Osteocyte (in vitro differentiated cells): ENCODE measurements at regions not wholly inside any gene's neighbourhood (a gene's known extent, or its start where the extent isn't known, plus 50 kb on each side); places are given as distances from the start of the nearest gene placed in this dataset.

Experiments used
- DNase-seq: peaks from one replicate; pipeline ENCODE4 v3.0.0; 2021; ENCODE audit warnings: mixed read lengths; ENCODE audit not compliant: unreplicated experiment; ENCODE audit errors: extremely low spot score
- H3K27ac Mint-ChIP-seq: one replicate; pipeline ENCODE4 v1.8.0; 2021; ENCODE audit warnings: mild to moderate bottlenecking, mixed read lengths; ENCODE audit not compliant: unreplicated experiment
- H3K27me3 Mint-ChIP-seq: one replicate; pipeline ENCODE4 v1.8.0; 2021; ENCODE audit warnings: mixed read lengths; ENCODE audit not compliant: unreplicated experiment
- H3K36me3 Mint-ChIP-seq: one replicate; pipeline ENCODE4 v1.8.0; 2021; ENCODE audit warnings: mixed read lengths; ENCODE audit not compliant: unreplicated experiment
- H3K4me1 Mint-ChIP-seq: one replicate; pipeline ENCODE4 v1.8.0; 2021; ENCODE audit warnings: mixed read lengths; ENCODE audit not compliant: unreplicated experiment
- H3K4me3 Mint-ChIP-seq: one replicate; pipeline ENCODE4 v1.8.0; 2021; ENCODE audit warnings: mild to moderate bottlenecking, moderate library complexity, mixed read lengths; ENCODE audit not compliant: unreplicated experiment
- H3K9me3 Mint-ChIP-seq: one replicate; pipeline ENCODE4 v1.8.0; 2021; ENCODE audit warnings: mixed read lengths; ENCODE audit not compliant: unreplicated experiment
- CTCF ChIP-seq: fragments of 200-600 bp; sonication (generic); IDR thresholded peaks from 2 replicates; pipeline ENCODE4 v1.5.0; 2021; ENCODE audit warnings: antibody characterized with exemption, mild to moderate bottlenecking, moderate library complexity

- Mint-ChIP-seq H3K27me3 (no peaks in the 10 kb centered on the region), H3K27ac (no peak overlapping the region), H3K9me3 (no peaks in the 10 kb centered on the region), H3K36me3 (no peaks in the 10 kb centered on the region), H3K4me3 (no peak overlapping the region), H3K4me1 (no peaks in the 10 kb centered on the region)
- TF ChIP-seq CTCF: no peak
- no peak for DNase-seq
Observed at GRCh38 chr6:95387845-95388244, 189.5 kb upstream of the MANEA start.

- Mint-ChIP-seq H3K9me3 (no peaks in the 10 kb centered on the region), H3K27me3 (peaks cover 2% of the 10 kb centered on the region), H3K4me1 (no peaks in the 10 kb centered on the region), H3K4me3 (no peak overlapping the region), H3K36me3 (no peaks in the 10 kb centered on the region), H3K27ac (no peak overlapping the region)
- no peak for TF ChIP-seq CTCF
- no peak for DNase-seq
Observed at GRCh38 chr6:95404777-95405176, 172.6 kb upstream of the MANEA start.

GRCh38 chr6:95408111-95408510 lies 169.2 kb upstream of the MANEA start:
- Mint-ChIP-seq H3K4me3 (no peak overlapping the region), H3K27me3 (peaks cover 2% of the 10 kb centered on the region), H3K4me1 (no peaks in the 10 kb centered on the region), H3K36me3 (no peaks in the 10 kb centered on the region), H3K9me3 (no peaks in the 10 kb centered on the region), H3K27ac (no peak overlapping the region)
- no peak for DNase-seq
- TF ChIP-seq CTCF: no peak

GRCh38 chr6:95410168-95410567 lies 167.2 kb upstream of the MANEA start:
- DNase-seq: no peak
- H3K4me1 Mint-ChIP-seq: no peaks in the 10 kb centered on the region
- H3K4me3 Mint-ChIP-seq: no peak overlapping the region
- no peaks in the 10 kb centered on the region for H3K36me3 Mint-ChIP-seq
- no peak for TF ChIP-seq CTCF
- H3K9me3 Mint-ChIP-seq: no peaks in the 10 kb centered on the region
- no peak overlapping the region for H3K27ac Mint-ChIP-seq
- peaks cover 2% of the 10 kb centered on the region for H3K27me3 Mint-ChIP-seq

GRCh38 chr6:95413789-95414188 lies 163.5 kb upstream of the MANEA start:
- H3K4me3 Mint-ChIP-seq: no peak overlapping the region
- no peaks in the 10 kb centered on the region for H3K4me1 Mint-ChIP-seq
- H3K27ac Mint-ChIP-seq: no peak overlapping the region
- TF ChIP-seq CTCF: no peak
- no peaks in the 10 kb centered on the region for H3K27me3 Mint-ChIP-seq
- H3K36me3 Mint-ChIP-seq: no peaks in the 10 kb centered on the region
- DNase-seq: no peak
- H3K9me3 Mint-ChIP-seq: no peaks in the 10 kb centered on the region
